Activated T-helper 1 cell treated with anti-CD3 and anti-CD28 coated beads, Interleukin-12 subunit alpha, Interleukin-12 subunit beta, Interleukin-2, Interleukin-4 antibody, amounts not matched to agents 30 ng/mL and 10 ng/mL and 1 ng/mL, durations not matched to agents 14 hours and 24 hours and 36 hours (primary cell): ENCODE measurements at regions not wholly inside any gene's neighbourhood (a gene's known extent, or its start where the extent isn't known, plus 50 kb on each side); places are given as distances from the start of the nearest gene placed in this dataset.

ENCODE experiments used
- DNase-seq: peaks from one replicate; pipeline ENCODE4 v3.0.0; 2021; ENCODE audit warnings: low spot score
- H3K27ac Mint-ChIP-seq: one replicate; pipeline ENCODE4 v1.8.0; 2021; ENCODE audit warnings: mild to moderate bottlenecking, mixed read lengths
- H3K27me3 Mint-ChIP-seq: one replicate; pipeline ENCODE4 v1.8.0; 2022; ENCODE audit warnings: mild to moderate bottlenecking, moderate library complexity, mixed read lengths; ENCODE audit not compliant: insufficient read depth
- H3K36me3 Mint-ChIP-seq: one replicate; pipeline ENCODE4 v1.8.0; 2021; ENCODE audit warnings: low read depth, mixed read lengths
- H3K4me1 Mint-ChIP-seq: one replicate; pipeline ENCODE4 v1.8.0; 2021; ENCODE audit warnings: low read depth, mixed read lengths
- H3K4me3 Mint-ChIP-seq: one replicate; pipeline ENCODE4 v1.8.0; 2021; ENCODE audit warnings: mild to moderate bottlenecking, moderate library complexity, mixed read lengths
- H3K9me3 Mint-ChIP-seq: one replicate; pipeline ENCODE4 v1.8.0; 2021; ENCODE audit warnings: mixed read lengths
- intact Hi-C: fragments of 100-400 bp; cut with micrococcal nuclease; formaldehyde crosslinking; loops from one replicate; pipeline ENCODE4 v1.15.1; 2024

- Mint-ChIP-seq H3K9me3 (no peaks in the 10 kb centered on the region), H3K4me1 (no peaks in the 10 kb centered on the region), H3K4me3 (no peak overlapping the region), H3K36me3 (no peaks in the 10 kb centered on the region), H3K27me3 (no peaks in the 10 kb centered on the region), H3K27ac (no peak overlapping the region)
- intact Hi-C loops = no loop called here
- DNase-seq = no peak
Observed at GRCh38 chr21:24336491-24336890, 1270.8 kb downstream of the MRPL39 start.

- intact Hi-C loops = no loop called here
- H3K9me3 Mint-ChIP-seq = no peaks in the 10 kb centered on the region
- no peaks in the 10 kb centered on the region for H3K4me1 Mint-ChIP-seq
- H3K36me3 Mint-ChIP-seq = no peaks in the 10 kb centered on the region
- no peak for DNase-seq
- H3K4me3 Mint-ChIP-seq = no peak overlapping the region
- H3K27me3 Mint-ChIP-seq = no peaks in the 10 kb centered on the region
- H3K27ac Mint-ChIP-seq = no peak overlapping the region
Observed at GRCh38 chr21:24323536-24323935, 1283.7 kb downstream of the MRPL39 start.

GRCh38 chr21:24316277-24316922, 1290.9 kb downstream of the MRPL39 start:
- intact Hi-C loops = no loop called here
- no peaks in the 10 kb centered on the region for H3K4me1 Mint-ChIP-seq
- no peaks in the 10 kb centered on the region for H3K9me3 Mint-ChIP-seq
- DNase-seq = no peak
- no peak overlapping the region for H3K27ac Mint-ChIP-seq
- no peak overlapping the region for H3K4me3 Mint-ChIP-seq
- no peaks in the 10 kb centered on the region for H3K27me3 Mint-ChIP-seq
- H3K36me3 Mint-ChIP-seq = no peaks in the 10 kb centered on the region

GRCh38 chr21:24310788-24311187, 1296.5 kb downstream of the MRPL39 start:
- H3K36me3 Mint-ChIP-seq = no peaks in the 10 kb centered on the region
- H3K27me3 Mint-ChIP-seq = no peaks in the 10 kb centered on the region
- no peak overlapping the region for H3K4me3 Mint-ChIP-seq
- H3K27ac Mint-ChIP-seq = no peak overlapping the region
- H3K9me3 Mint-ChIP-seq = no peaks in the 10 kb centered on the region
- intact Hi-C loops = no loop called here
- no peaks in the 10 kb centered on the region for H3K4me1 Mint-ChIP-seq
- DNase-seq = no peak

- Mint-ChIP-seq H3K27ac (no peak overlapping the region), H3K4me1 (no peaks in the 10 kb centered on the region), H3K36me3 (no peaks in the 10 kb centered on the region), H3K9me3 (no peaks in the 10 kb centered on the region), H3K27me3 (no peaks in the 10 kb centered on the region), H3K4me3 (no peak overlapping the region)
- no peak for DNase-seq
- intact Hi-C loops = no loop called here
Observed at GRCh38 chr21:24308183-24308582, 1299.1 kb downstream of the MRPL39 start.

- Mint-ChIP-seq H3K27ac (no peak overlapping the region), H3K9me3 (no peaks in the 10 kb centered on the region), H3K4me3 (no peak overlapping the region), H3K27me3 (no peaks in the 10 kb centered on the region), H3K36me3 (no peaks in the 10 kb centered on the region), H3K4me1 (no peaks in the 10 kb centered on the region)
- intact Hi-C loops = no loop called here
- DNase-seq = no peak
Observed at GRCh38 chr21:24302400-24302799, 1304.9 kb downstream of the MRPL39 start.

- DNase-seq = no peak
- no peak overlapping the region for H3K4me3 Mint-ChIP-seq
- H3K27me3 Mint-ChIP-seq = no peaks in the 10 kb centered on the region
- intact Hi-C loops = no loop called here
- no peaks in the 10 kb centered on the region for H3K4me1 Mint-ChIP-seq
- H3K27ac Mint-ChIP-seq = no peak overlapping the region
- H3K9me3 Mint-ChIP-seq = no peaks in the 10 kb centered on the region
- no peaks in the 10 kb centered on the region for H3K36me3 Mint-ChIP-seq
Observed at GRCh38 chr21:24298040-24298439, 1309.2 kb downstream of the MRPL39 start.

- Mint-ChIP-seq H3K36me3 (no peaks in the 10 kb centered on the region), H3K27ac (no peak overlapping the region), H3K9me3 (no peaks in the 10 kb centered on the region), H3K27me3 (no peaks in the 10 kb centered on the region), H3K4me1 (peaks cover 9% of the 10 kb centered on the region), H3K4me3 (no peak overlapping the region)
- intact Hi-C loops = no loop called here
- DNase-seq = no peak
Observed at GRCh38 chr21:24294171-24294570, 1313.1 kb downstream of the MRPL39 start.

- Mint-ChIP-seq H3K27me3 (no peaks in the 10 kb centered on the region), H3K27ac (no peak overlapping the region), H3K4me1 (peaks cover 9% of the 10 kb centered on the region), H3K9me3 (no peaks in the 10 kb centered on the region), H3K4me3 (peak overlapping the region; percentile 20), H3K36me3 (no peaks in the 10 kb centered on the region)
- peak; percentile 13 for DNase-seq
- intact Hi-C loops = no loop called here
Observed at GRCh38 chr21:24290151-24290833, 1317.0 kb downstream of the MRPL39 start.

- Mint-ChIP-seq H3K4me1 (peaks cover 9% of the 10 kb centered on the region), H3K9me3 (no peaks in the 10 kb centered on the region), H3K27ac (no peak overlapping the region), H3K36me3 (no peaks in the 10 kb centered on the region), H3K4me3 (no peak overlapping the region), H3K27me3 (no peaks in the 10 kb centered on the region)
- intact Hi-C loops = no loop called here
- no peak for DNase-seq
Observed at GRCh38 chr21:24289539-24289938, 1317.7 kb downstream of the MRPL39 start.

GRCh38 chr21:24280596-24280995, 1326.7 kb downstream of the MRPL39 start:
- H3K4me1 Mint-ChIP-seq = no peaks in the 10 kb centered on the region
- H3K36me3 Mint-ChIP-seq = no peaks in the 10 kb centered on the region
- no peaks in the 10 kb centered on the region for H3K9me3 Mint-ChIP-seq
- H3K27me3 Mint-ChIP-seq = peaks cover 2% of the 10 kb centered on the region
- H3K27ac Mint-ChIP-seq = no peak overlapping the region
- intact Hi-C loops = no loop called here
- DNase-seq = no peak
- no peak overlapping the region for H3K4me3 Mint-ChIP-seq

- no peak for DNase-seq
- Mint-ChIP-seq H3K4me3 (no peak overlapping the region), H3K36me3 (no peaks in the 10 kb centered on the region), H3K4me1 (no peaks in the 10 kb centered on the region), H3K27ac (no peak overlapping the region), H3K27me3 (peaks cover 2% of the 10 kb centered on the region), H3K9me3 (no peaks in the 10 kb centered on the region)
- intact Hi-C loops = no loop called here
Observed at GRCh38 chr21:24278711-24279110, 1328.6 kb downstream of the MRPL39 start.

- intact Hi-C loops = no loop called here
- no peak for DNase-seq
- Mint-ChIP-seq H3K4me1 (no peaks in the 10 kb centered on the region), H3K36me3 (no peaks in the 10 kb centered on the region), H3K27ac (no peak overlapping the region), H3K4me3 (no peak overlapping the region), H3K9me3 (no peaks in the 10 kb centered on the region), H3K27me3 (peaks cover 2% of the 10 kb centered on the region)
Observed at GRCh38 chr21:24276204-24276603, 1331.1 kb downstream of the MRPL39 start.

- Mint-ChIP-seq H3K36me3 (no peaks in the 10 kb centered on the region), H3K4me3 (no peak overlapping the region)
Observed at GRCh38 chr21:24275616-24276015, 1331.7 kb downstream of the MRPL39 start.

More at GRCh38 chr21:24275616-24276015, 1331.7 kb downstream of the MRPL39 start:
- no peaks in the 10 kb centered on the region for H3K4me1 Mint-ChIP-seq
- no peaks in the 10 kb centered on the region for H3K9me3 Mint-ChIP-seq
- DNase-seq = no peak
- intact Hi-C loops = no loop called here
- H3K27me3 Mint-ChIP-seq = peaks cover 2% of the 10 kb centered on the region
- no peak overlapping the region for H3K27ac Mint-ChIP-seq
